ENCODE measurements at regions not wholly inside any gene's neighbourhood (a gene's known extent, or its start where the extent isn't known, plus 50 kb on each side); places are given as distances from the start of the nearest gene placed in this dataset.

GRCh38 chr10:69709366-69709941 is 79.4 kb downstream of the FAM241B start:
- Histone ChIP-seq H3K27me3 (ENCODE audit: control insufficient read depth, insufficient read depth, low read length) (no peaks in the 10 kb centered on the region), H3K9ac (ENCODE audit: low read length in 3 of 3) (no peak overlapping the region), H3K27ac (ENCODE audit: low read depth in 2 of 2, low read length in 2 of 2) (no peak overlapping the region), H3K9me3 (ENCODE audit: control insufficient read depth in 2 of 3, insufficient read depth in 1 of 3, low read length in 3 of 3) (no peaks in the 10 kb centered on the region), H3K4me3 (ENCODE audit: low read length in 3 of 3) (no peak overlapping the region), H3K4me1 (ENCODE audit: control insufficient read depth in 2 of 3, insufficient read depth in 2 of 3, low read depth in 1 of 3, low read length in 3 of 3) (no peaks in the 10 kb centered on the region), H3K36me3 (ENCODE audit: control insufficient read depth in 2 of 3, insufficient read depth in 3 of 3, low read length in 3 of 3) (no peaks in the 10 kb centered on the region)
- DNase-seq (no peak), FAIRE-seq (no peak)
- TF ChIP-seq, protein P1, sequence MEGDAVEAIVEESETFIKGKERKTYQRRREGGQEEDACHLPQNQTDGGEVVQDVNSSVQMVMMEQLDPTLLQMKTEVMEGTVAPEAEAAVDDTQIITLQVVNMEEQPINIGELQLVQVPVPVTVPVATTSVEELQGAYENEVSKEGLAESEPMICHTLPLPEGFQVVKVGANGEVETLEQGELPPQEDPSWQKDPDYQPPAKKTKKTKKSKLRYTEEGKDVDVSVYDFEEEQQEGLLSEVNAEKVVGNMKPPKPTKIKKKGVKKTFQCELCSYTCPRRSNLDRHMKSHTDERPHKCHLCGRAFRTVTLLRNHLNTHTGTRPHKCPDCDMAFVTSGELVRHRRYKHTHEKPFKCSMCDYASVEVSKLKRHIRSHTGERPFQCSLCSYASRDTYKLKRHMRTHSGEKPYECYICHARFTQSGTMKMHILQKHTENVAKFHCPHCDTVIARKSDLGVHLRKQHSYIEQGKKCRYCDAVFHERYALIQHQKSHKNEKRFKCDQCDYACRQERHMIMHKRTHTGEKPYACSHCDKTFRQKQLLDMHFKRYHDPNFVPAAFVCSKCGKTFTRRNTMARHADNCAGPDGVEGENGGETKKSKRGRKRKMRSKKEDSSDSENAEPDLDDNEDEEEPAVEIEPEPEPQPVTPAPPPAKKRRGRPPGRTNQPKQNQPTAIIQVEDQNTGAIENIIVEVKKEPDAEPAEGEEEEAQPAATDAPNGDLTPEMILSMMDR (IDR thresholded peaks at IDR 0.05; ENCODE audit: borderline replicate concordance, extremely low read depth, insufficient read depth) = no peak
- intact Hi-C loops (cut with DNase I) = no loop called here

GRCh38 chr10:69710008-69710888 is 80.2 kb downstream of the FAM241B start:
- no peak overlapping the region for H3K27ac ChIP-seq (ENCODE audit: low read depth in 2 of 2, low read length in 2 of 2)
- FAIRE-seq (no peak), DNase-seq (no peak)
- H3K9me3 ChIP-seq (ENCODE audit: control insufficient read depth in 2 of 3, insufficient read depth in 1 of 3, low read length in 3 of 3) = no peaks in the 10 kb centered on the region
- intact Hi-C loops (cut with DNase I) = no loop called here
- no peaks in the 10 kb centered on the region for H3K4me1 ChIP-seq (ENCODE audit: control insufficient read depth in 2 of 3, insufficient read depth in 2 of 3, low read depth in 1 of 3, low read length in 3 of 3)
- TF ChIP-seq, protein P1 (IDR thresholded peaks at IDR 0.05; ENCODE audit: borderline replicate concordance, extremely low read depth, insufficient read depth) = no peak
- H3K27me3 ChIP-seq (ENCODE audit: control insufficient read depth, insufficient read depth, low read length) = no peaks in the 10 kb centered on the region
- H3K9ac ChIP-seq (ENCODE audit: low read length in 3 of 3) = no peak overlapping the region
- H3K4me3 ChIP-seq (ENCODE audit: low read length in 3 of 3) = no peak overlapping the region
- H3K36me3 ChIP-seq (ENCODE audit: control insufficient read depth in 2 of 3, insufficient read depth in 3 of 3, low read length in 3 of 3) = no peaks in the 10 kb centered on the region

GRCh38 chr10:69712342-69712741 is 82.3 kb downstream of the FAM241B start:
- no peaks in the 10 kb centered on the region for H3K4me1 ChIP-seq (ENCODE audit: control insufficient read depth in 2 of 3, insufficient read depth in 2 of 3, low read depth in 1 of 3, low read length in 3 of 3)
- no peaks in the 10 kb centered on the region for H3K36me3 ChIP-seq (ENCODE audit: control insufficient read depth in 2 of 3, insufficient read depth in 3 of 3, low read length in 3 of 3)
- H3K9me3 ChIP-seq (ENCODE audit: control insufficient read depth in 2 of 3, insufficient read depth in 1 of 3, low read length in 3 of 3) = no peaks in the 10 kb centered on the region
- H3K4me3 ChIP-seq (ENCODE audit: low read length in 3 of 3) = no peak overlapping the region
- TF ChIP-seq, protein P1 (IDR thresholded peaks at IDR 0.05; ENCODE audit: borderline replicate concordance, extremely low read depth, insufficient read depth) = no peak
- H3K27ac ChIP-seq (ENCODE audit: low read depth in 2 of 2, low read length in 2 of 2) = no peak overlapping the region
- intact Hi-C loops (cut with DNase I) = no loop called here
- no peaks in the 10 kb centered on the region for H3K27me3 ChIP-seq (ENCODE audit: control insufficient read depth, insufficient read depth, low read length)
- FAIRE-seq (no peak), DNase-seq (peak in 4 of 5 donors; percentile 79 to 84 (median 80))
- no peak overlapping the region for H3K9ac ChIP-seq (ENCODE audit: low read length in 3 of 3)
